SU-DHL-6 (cell line): ENCODE measurements at regions not wholly inside any gene's neighbourhood (a gene's known extent, or its start where the extent isn't known, plus 50 kb on each side); places are given as distances from the start of the nearest gene placed in this dataset.

ENCODE experiments used
- H2AFZ ChIP-seq: fragments of 200-600 bp; sonication (generic); 2 replicates; pipeline ENCODE4 v1.6.1; 2014; ENCODE audit warnings: low read depth, mild to moderate bottlenecking, moderate library complexity, mixed read lengths, antibody characterized with exemption, low read length; ENCODE audit not compliant: severe bottlenecking
- H3F3A ChIP-seq: fragments of 200-600 bp; shearing (Covaris generic); 2 replicates; pipeline ENCODE4 v1.6.0; 2016; ENCODE audit warnings: antibody characterized with exemption, mild to moderate bottlenecking; ENCODE audit not compliant: insufficient read depth
- H3K27ac ChIP-seq: fragments of 200-600 bp; sonication (generic); 2 replicates; pipeline ENCODE4 v1.5.1; 2016; ENCODE audit warnings: low read depth, mild to moderate bottlenecking, low read length, moderate library complexity, mixed read lengths
- H3K27me3 ChIP-seq: fragments of 200-600 bp; sonication (generic), shearing (Covaris generic); 2 replicates; pipeline ENCODE4 v1.6.0; 2014; ENCODE audit warnings: mild to moderate bottlenecking, low read length
- H3K36me3 ChIP-seq: fragments of 200-600 bp; sonication (generic); 2 replicates; pipeline ENCODE4 v1.6.1; 2014; ENCODE audit warnings: mild to moderate bottlenecking, low read length, mixed read lengths
- H3K4me2 ChIP-seq: fragments of 300-600, 200-600 bp; shearing (Covaris generic), sonication (generic); 2 replicates; pipeline ENCODE4 v1.6.0; 2014; ENCODE audit warnings: low read length, low read depth, mild to moderate bottlenecking; ENCODE audit not compliant: poor library complexity, severe bottlenecking
- H3K4me3 ChIP-seq: fragments of 200-600 bp; sonication (generic); 2 replicates; pipeline ENCODE4 v1.5.1; 2014; ENCODE audit warnings: antibody characterized with exemption, low read length, mild to moderate bottlenecking, mixed read lengths; ENCODE audit not compliant: insufficient read depth, poor library complexity, severe bottlenecking
- H3K79me2 ChIP-seq: fragments of 200-600 bp; sonication (generic); 2 replicates; pipeline ENCODE4 v1.6.1; 2014; ENCODE audit warnings: mild to moderate bottlenecking, low read length, moderate library complexity; ENCODE audit not compliant: insufficient read depth
- H3K9ac ChIP-seq: fragments of 200-600 bp; sonication (generic); 2 replicates; pipeline ENCODE4 v1.7.0; 2014; ENCODE audit warnings: mild to moderate bottlenecking, low read length
- H3K9me2 ChIP-seq: fragments of 200-600 bp; sonication (generic); replicated peaks from 2 replicates; pipeline ENCODE4 v1.6.1; 2014; ENCODE audit warnings: low read length; ENCODE audit not compliant: insufficient read depth
- H3K9me3 ChIP-seq: fragments of 200-600 bp; sonication (generic); 2 replicates; pipeline ENCODE4 v1.6.1; 2014; ENCODE audit warnings: low read length, mixed read lengths; ENCODE audit not compliant: insufficient read depth
- H4K20me1 ChIP-seq: fragments of 200-600 bp; sonication (generic); 2 replicates; pipeline ENCODE4 v1.6.1; 2014; ENCODE audit warnings: low read depth, mild to moderate bottlenecking, antibody characterized with exemption, low read length, moderate library complexity, mixed read lengths
- EZH2phosphoT487 ChIP-seq: fragments of 200-600 bp; sonication (generic), shearing (Covaris generic); conservative IDR thresholded peaks from 2 replicates; pipeline ENCODE4 v1.6.1; 2018; ENCODE audit warnings: mild to moderate bottlenecking, antibody characterized with exemption, low read length, moderate library complexity, mixed read lengths
- TF ChIP-seq, protein P1 (sequence below): fragments of 200-600 bp; sonication (generic); IDR thresholded peaks from one replicate; pipeline ENCODE4 v1.5.1; 2017; ENCODE audit warnings: antibody characterized with exemption, mild to moderate bottlenecking, low read length, moderate library complexity; ENCODE audit not compliant: insufficient read depth, poor library complexity, severe bottlenecking

GRCh38 chrX:137423241-137423640, 142.7 kb upstream of the ZIC3 start:
- no peaks in the 10 kb centered on the region for H3K9me2 ChIP-seq
- H3K27ac ChIP-seq: no peak overlapping the region
- H2AFZ ChIP-seq: no peak overlapping the region
- H3K9ac ChIP-seq: no peak overlapping the region
- no peaks in the 10 kb centered on the region for H3K27me3 ChIP-seq
- no peaks in the 10 kb centered on the region for H3K79me2 ChIP-seq
- no peaks in the 10 kb centered on the region for H3F3A ChIP-seq
- no peaks in the 10 kb centered on the region for H3K9me3 ChIP-seq
- no peak overlapping the region for H3K4me3 ChIP-seq
- H3K36me3 ChIP-seq: no peaks in the 10 kb centered on the region
- TF ChIP-seq, protein P1, sequence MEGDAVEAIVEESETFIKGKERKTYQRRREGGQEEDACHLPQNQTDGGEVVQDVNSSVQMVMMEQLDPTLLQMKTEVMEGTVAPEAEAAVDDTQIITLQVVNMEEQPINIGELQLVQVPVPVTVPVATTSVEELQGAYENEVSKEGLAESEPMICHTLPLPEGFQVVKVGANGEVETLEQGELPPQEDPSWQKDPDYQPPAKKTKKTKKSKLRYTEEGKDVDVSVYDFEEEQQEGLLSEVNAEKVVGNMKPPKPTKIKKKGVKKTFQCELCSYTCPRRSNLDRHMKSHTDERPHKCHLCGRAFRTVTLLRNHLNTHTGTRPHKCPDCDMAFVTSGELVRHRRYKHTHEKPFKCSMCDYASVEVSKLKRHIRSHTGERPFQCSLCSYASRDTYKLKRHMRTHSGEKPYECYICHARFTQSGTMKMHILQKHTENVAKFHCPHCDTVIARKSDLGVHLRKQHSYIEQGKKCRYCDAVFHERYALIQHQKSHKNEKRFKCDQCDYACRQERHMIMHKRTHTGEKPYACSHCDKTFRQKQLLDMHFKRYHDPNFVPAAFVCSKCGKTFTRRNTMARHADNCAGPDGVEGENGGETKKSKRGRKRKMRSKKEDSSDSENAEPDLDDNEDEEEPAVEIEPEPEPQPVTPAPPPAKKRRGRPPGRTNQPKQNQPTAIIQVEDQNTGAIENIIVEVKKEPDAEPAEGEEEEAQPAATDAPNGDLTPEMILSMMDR: no peak
- TF ChIP-seq EZH2phosphoT487: no peak
- no peaks in the 10 kb centered on the region for H4K20me1 ChIP-seq
- no peak overlapping the region for H3K4me2 ChIP-seq

DNA sequence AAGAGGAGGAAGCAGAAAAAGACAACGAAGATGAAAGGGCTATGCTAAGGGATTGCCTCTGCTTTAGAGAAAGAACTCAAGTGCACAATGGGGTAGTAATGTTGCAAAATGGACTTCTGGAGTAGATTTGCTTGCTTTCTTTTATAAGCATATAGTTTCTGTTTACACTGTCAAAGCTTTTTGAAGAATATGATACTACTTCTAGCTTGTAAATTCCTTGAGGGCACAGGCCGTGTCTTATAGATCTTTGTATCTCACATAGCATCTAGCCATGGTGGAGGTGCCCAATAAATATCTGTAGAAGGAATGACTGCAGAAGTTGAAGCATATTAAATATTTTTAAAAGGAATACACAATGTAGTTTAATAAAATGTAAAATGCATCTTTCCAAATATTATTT, 147.8 kb upstream of the ZIC3 start:
- no peaks in the 10 kb centered on the region for H3K9me3 ChIP-seq
- no peak overlapping the region for H3K4me2 ChIP-seq
- H3K27ac ChIP-seq: no peak overlapping the region
- H3K9me2 ChIP-seq: no peaks in the 10 kb centered on the region
- no peak overlapping the region for H3K9ac ChIP-seq
- no peaks in the 10 kb centered on the region for H3K27me3 ChIP-seq
- H3K36me3 ChIP-seq: no peaks in the 10 kb centered on the region
- no peak overlapping the region for H3K4me3 ChIP-seq
- no peak for TF ChIP-seq EZH2phosphoT487
- TF ChIP-seq, protein P1: no peak
- H4K20me1 ChIP-seq: no peaks in the 10 kb centered on the region
- H3F3A ChIP-seq: no peaks in the 10 kb centered on the region
- H2AFZ ChIP-seq: no peak overlapping the region
- H3K79me2 ChIP-seq: no peaks in the 10 kb centered on the region

DNA sequence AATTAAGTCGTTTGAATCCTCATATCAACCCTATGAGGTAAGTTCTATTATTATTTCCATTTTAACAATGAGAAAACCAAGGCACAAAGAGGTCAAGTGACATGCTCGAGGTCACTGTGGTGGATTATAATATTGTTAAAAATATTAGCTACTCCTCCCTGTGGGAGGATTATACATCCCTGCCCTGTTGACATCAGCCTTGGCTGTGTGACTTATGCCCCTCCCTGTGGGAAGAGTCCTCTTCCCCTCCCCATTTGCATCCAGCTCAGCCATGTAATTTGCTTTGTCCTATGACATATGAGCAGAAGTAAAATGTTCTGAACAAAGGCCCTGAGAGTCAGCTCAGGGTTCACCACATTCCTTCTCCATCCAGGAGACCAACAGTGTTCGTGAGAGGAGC, 152.7 kb upstream of the ZIC3 start:
- Histone ChIP-seq H4K20me1 (no peaks in the 10 kb centered on the region), H3K27ac (no peak overlapping the region), H3K27me3 (no peaks in the 10 kb centered on the region), H3K9ac (no peak overlapping the region), H3K9me3 (no peaks in the 10 kb centered on the region), H3K9me2 (no peaks in the 10 kb centered on the region), H3K4me3 (no peak overlapping the region), H2AFZ (no peak overlapping the region), H3K79me2 (no peaks in the 10 kb centered on the region), H3K4me2 (no peak overlapping the region), H3F3A (no peaks in the 10 kb centered on the region), H3K36me3 (no peaks in the 10 kb centered on the region)
- TF ChIP-seq, protein P1: no peak
- TF ChIP-seq EZH2phosphoT487: no peak
